Activated CD8-positive, alpha-beta memory T cell treated with anti-CD3 and anti-CD28 coated beads for 36 hours (primary cell): ENCODE measurements at regions not wholly inside any gene's neighbourhood (a gene's known extent, or its start where the extent isn't known, plus 50 kb on each side); places are given as distances from the start of the nearest gene placed in this dataset.
"Not testable (repeated sequence)": the region's sequence is repeated elsewhere in the genome, so short reads cannot be mapped to it uniquely, and the experiment has no call there.

Experiments used
- CTCF ChIA-PET: fragments of 350-600 bp; sonication (Branson Sonifier 250); formaldehyde crosslinking; loops from one replicate; lab custom pipeline; 2021; ENCODE audit warnings: antibody characterized with exemption; lab: Charles Lee
- POLR2A ChIA-PET: fragments of 350-600 bp; sonication (Branson Sonifier 250); formaldehyde crosslinking; loops from one replicate; lab custom pipeline; 2021; ENCODE audit warnings: antibody characterized with exemption; lab: Charles Lee

DNA sequence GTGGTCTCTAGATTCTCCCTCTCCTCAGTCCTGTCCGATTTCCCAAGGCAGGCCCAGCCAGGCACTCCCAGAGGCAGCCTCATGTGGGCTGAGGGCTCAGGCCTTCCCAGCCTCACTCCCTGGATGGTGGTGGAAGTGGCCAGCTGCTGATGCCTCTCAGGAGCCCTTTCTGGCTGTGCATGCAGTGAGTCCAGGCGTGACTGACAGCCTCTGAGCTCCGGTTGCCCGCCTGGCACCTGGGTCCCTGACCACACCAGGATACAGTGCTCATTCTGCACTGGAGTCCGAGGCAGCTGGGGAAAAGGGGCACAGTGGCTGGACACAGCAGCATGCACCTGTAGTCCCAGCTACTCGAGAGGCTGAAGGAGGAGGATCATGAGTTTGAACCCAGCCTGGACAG is 132.6 kb downstream of the CUL2 start:
- CTCF ChIA-PET = no interaction called here
- POLR2A ChIA-PET = no interaction called here

- ChIA-PET CTCF (interaction anchor here (1.1 kb wide), 1 partner anchor 47 kb away, joined by 6 read pairs; no protein-coding TSS in a partner anchor), POLR2A (no interaction called here)
These were observed 133.4 kb downstream of the CUL2 start for GRCh38 chr10:34956756-34957155.

- POLR2A ChIA-PET = interaction anchor here (0.6 kb wide), 1 partner anchor 117 kb away, joined by 5 read pairs; no protein-coding TSS in a partner anchor
- CTCF ChIA-PET = no interaction called here
These were observed 134.8 kb downstream of the CUL2 start for GRCh38 chr10:34955391-34955790.

DNA sequence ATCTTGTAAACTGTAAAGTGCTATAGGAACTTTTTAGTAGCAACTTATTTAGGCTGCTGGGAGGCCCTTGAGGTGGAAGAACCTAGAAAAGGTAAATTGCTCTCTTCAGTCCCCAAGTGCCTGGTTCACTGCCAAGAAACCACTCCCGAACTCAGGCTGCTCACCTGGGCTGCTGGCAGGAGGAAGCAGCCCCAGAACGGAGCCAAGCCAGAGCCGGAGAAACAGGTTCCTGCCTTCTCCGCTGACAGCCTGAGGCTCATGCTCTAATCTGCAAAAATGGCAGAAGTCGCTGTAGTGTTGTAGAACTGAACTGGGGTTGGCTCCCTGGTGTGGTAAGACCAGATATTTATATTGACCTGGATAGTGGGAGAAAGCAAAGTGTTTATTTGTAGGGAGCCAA is 136.0 kb downstream of the CUL2 start:
- ChIA-PET CTCF (no interaction called here), POLR2A (no interaction called here)

- CTCF ChIA-PET = not testable (repeated sequence)
These were observed 136.3 kb upstream of the PARD3 start for GRCh38 chr10:34951263-34951887.

GRCh38 chr10:34945951-34946522 is 130.9 kb upstream of the PARD3 start:
- CTCF ChIA-PET, POLR2A ChIA-PET: not testable (repeated sequence)

More at GRCh38 chr10:34951263-34951887, 136.3 kb upstream of the PARD3 start:
- POLR2A ChIA-PET = interaction anchor here (0.7 kb wide), 1 partner anchor 110 kb away, joined by 9 read pairs; no protein-coding TSS in a partner anchor

DNA sequence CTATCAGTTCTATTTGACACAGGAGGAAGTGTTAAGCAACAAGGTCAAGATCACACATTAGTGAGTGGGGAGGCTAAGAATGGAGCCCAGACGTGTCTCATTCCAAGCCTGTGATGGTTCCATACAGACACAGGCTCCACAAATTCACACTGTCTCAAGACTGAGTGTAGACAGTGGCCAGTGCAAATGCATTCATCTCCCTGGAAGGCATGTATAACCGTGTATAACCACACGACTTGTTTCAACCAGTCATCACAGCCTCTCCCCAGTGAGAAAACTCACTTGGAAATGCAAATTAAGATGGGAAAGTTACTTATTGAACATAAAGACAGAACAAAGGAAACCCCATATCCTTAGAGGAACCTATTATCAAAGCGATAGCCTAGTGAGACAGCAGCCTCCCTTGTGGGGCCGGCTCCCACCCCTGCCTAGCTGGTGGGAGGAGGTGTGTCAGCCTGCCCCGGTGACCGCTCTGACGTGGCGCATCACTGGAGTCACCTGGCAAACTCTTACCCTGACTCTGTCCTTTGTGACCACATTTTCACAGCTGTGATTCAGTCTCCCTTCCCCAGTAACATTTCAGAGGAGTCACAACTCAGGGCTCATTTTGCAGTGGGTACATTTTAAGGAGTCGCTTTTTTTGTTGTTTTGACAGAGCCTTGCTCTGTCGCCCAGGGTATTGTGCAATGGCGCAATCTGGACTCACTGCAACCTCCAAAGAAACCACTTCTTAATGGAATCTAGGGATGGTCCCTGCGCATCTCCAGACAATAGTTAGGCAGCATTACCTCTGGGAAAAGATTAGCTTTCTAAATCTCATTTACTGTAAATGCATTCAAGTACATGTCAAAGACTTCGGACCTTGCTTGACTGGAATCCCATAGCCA is 126.6 kb upstream of the PARD3 start:
- ChIA-PET POLR2A (no interaction called here), CTCF (interaction anchor here (0.7 kb wide), 1 partner anchor 75 kb away, joined by 5 read pairs; no protein-coding TSS in a partner anchor)

DNA sequence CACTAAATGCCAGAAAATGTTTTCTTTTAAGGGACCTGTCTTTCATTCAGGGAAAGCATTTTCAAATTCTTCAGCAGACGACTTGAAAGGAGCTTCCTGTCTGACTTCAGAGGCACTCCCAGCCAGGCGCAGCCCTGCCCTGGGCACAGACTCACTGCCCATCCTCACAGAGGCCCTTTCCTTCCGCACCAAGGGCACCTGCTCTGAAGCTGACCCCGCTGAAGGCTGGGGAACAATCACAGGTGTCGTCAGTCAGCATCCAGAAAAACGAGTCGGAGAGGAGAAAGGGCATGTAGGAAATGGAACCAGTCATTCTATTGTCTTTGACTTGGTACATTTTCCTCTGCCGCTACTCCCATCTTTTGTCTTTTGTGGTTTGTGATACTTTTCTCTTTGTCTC is 125.3 kb upstream of the PARD3 start:
- ChIA-PET POLR2A (no interaction called here), CTCF (no interaction called here)

DNA sequence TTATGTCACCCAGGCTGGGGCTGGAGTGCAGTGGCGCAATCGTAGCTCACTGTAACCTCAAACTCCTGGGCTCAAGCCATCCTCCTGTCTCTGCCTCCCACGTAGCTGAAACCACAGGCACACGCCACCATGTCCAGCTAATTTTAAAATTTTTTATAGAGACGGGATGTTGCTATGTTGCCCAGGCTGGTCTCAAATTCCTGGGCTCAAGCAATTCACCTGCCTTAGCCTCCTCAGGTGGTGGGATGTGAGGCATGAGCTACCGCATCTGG is 123.2 kb upstream of the PARD3 start:
- ChIA-PET POLR2A (no interaction called here), CTCF (interaction anchor here (0.5 kb wide), 1 partner anchor 1740 kb away, joined by 4 read pairs; no protein-coding TSS in a partner anchor)

DNA sequence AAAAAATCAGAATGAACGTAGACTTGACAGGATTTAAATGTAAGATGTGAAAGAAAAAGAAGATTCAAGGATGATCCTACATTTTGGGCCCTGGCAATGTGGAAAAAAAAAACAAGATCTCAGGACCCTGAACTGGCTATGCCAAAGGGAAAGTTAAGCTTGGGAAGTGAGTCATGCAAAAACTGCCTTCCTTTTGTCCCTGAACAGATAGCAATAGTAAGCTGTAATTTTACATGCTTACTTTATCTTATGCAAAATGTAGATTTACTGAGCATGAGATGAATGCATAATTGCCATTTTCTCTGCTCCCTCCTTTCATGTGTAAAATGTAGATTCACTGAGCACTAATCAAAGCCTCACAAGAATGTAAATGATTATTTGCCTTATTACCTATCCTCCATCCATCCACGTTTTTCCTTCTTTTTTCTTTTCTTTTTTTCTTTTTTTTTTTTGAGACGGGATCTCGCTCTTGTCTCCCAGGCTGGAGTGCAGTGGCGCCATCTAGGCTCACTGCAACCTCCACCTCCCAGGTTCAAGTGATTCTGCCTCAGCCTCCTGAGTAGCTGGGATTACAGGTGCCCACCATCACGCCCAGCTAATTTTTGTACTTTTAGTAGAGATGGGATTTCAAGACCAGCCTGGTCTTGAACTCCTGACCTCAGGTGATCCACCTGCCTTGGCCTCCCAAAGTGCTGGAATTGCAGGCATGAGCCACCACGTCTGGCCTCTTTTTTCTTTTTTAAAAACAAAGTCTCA is 122.7 kb upstream of the PARD3 start:
- POLR2A ChIA-PET, CTCF ChIA-PET: not testable (repeated sequence)

GRCh38 chr10:34936061-34936460 is 121.0 kb upstream of the PARD3 start:
- POLR2A ChIA-PET = no interaction called here
- CTCF ChIA-PET = no interaction called here

- POLR2A ChIA-PET = no interaction called here
These were observed 118.6 kb upstream of the PARD3 start for GRCh38 chr10:34933676-34934075.

GRCh38 chr10:34932235-34932634 is 117.1 kb upstream of the PARD3 start:
- ChIA-PET POLR2A (no interaction called here), CTCF (no interaction called here)

More at GRCh38 chr10:34933676-34934075, 118.6 kb upstream of the PARD3 start:
- CTCF ChIA-PET = no interaction called here

- POLR2A ChIA-PET = no interaction called here
These were observed 116.1 kb upstream of the PARD3 start for GRCh38 chr10:34931216-34931615.

GRCh38 chr10:34922138-34922537 is 107.0 kb upstream of the PARD3 start:
- POLR2A ChIA-PET = no interaction called here

More at GRCh38 chr10:34931216-34931615, 116.1 kb upstream of the PARD3 start:
- CTCF ChIA-PET = no interaction called here

DNA sequence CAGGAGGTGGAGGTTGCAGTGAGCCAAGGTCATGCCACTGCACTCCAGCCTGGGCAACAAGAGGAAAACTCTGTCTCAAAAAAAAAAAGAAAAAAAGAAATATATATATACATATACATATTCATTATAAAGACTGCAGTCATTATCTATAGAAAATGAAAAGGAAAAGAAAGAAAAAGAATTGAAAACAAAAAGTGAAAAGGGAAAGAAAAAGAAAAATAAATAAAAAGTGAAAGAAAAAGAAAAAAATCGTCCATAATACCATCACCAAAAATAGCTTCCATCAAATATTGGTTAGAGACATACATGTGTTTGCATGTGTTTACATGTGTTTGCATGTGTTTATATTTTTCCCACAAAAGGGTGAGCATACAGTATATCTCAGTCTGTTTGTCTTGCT is 105.5 kb upstream of the PARD3 start:
- CTCF ChIA-PET = no interaction called here
- POLR2A ChIA-PET = no interaction called here

More at GRCh38 chr10:34922138-34922537, 107.0 kb upstream of the PARD3 start:
- CTCF ChIA-PET = no interaction called here

DNA sequence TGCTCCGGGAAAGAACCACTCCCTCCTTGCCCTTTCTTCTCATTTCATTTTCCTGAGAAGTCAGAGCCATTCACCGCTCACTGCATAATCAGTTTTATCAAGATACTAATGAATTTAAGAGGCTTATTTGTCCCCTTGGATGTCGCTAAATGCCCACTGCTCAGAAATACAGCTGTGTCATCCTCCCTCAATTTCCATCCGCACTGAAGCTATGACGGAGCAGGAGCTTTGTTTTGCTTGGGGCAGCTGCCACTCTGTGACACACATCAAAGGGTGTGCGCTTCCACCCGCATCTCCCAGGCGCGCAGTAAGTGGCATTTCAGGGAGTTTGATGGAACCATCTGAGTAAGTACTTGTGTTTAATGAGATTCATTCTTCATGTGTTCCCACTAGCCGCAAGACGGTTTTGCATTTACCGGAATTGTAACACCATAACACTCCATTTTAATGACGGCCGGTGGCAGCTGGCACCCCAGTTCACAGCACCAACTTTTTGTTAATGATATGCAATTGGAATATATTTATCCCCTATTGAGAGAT is 103.8 kb upstream of the PARD3 start:
- POLR2A ChIA-PET = no interaction called here
- CTCF ChIA-PET = no interaction called here

- CTCF ChIA-PET = no interaction called here
- POLR2A ChIA-PET = no interaction called here
These were observed 103.1 kb upstream of the PARD3 start for GRCh38 chr10:34918060-34918775.

DNA sequence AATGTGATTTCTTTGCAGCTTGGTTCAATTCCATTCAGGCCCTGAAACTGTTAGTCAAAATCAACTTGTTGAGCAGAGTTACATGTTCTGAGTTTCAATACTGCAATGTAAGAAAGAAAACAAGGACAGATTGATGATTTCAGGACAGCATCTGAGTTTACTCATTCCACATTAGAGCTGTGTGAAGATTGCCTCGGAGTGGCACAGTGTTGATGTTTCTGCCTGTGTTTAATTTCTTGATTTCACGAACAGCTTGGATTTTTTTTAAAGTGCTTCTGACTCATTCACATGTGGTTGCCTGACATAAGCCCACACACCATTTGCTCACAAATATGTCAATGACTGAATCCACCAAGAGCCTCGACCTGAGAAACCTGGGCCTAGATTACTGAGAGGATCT is 101.2 kb upstream of the PARD3 start:
- POLR2A ChIA-PET = no interaction called here
- CTCF ChIA-PET = no interaction called here
